HEK293 (cell line): ENCODE measurements at regions not wholly inside any gene's neighbourhood (a gene's known extent, or its start where the extent isn't known, plus 50 kb on each side); places are given as distances from the start of the nearest gene placed in this dataset.

Experiments
- CTCF ChIA-PET: fragments of 350-600 bp; formaldehyde crosslinking; extraction: SDS; loops from one replicate; lab custom pipeline; 2021; ENCODE audit warnings: antibody characterized with exemption; lab: Yijun Ruan, JAX
- POLR2A ChIA-PET: fragments of 300-600 bp; formaldehyde crosslinking; extraction: SDS; loops from one replicate; lab custom pipeline; 2020; ENCODE audit warnings: antibody characterized with exemption, inconsistent platforms; lab: Yijun Ruan, JAX
- H3K27ac ChIP-seq: fragments of 200-500 bp; sonication (Bioruptor generic); 2 replicates; pipeline ENCODE4 v1.5.1; 2014; ENCODE audit warnings: low read depth, low read length, control low read depth, inconsistent platforms; ENCODE audit errors: extremely low read depth
- H3K36me3 ChIP-seq, 2 experiments: fragments of 200-500 bp in 1 of 2; sonication (Bioruptor generic) in 1 of 2; 1 replicate in 1 of 2; 2 replicates in 1 of 2; pipeline ENCODE4 v1.5.1; 2014 to 2017; ENCODE audit warnings: inconsistent platforms in 2 of 2, low read length in 2 of 2; ENCODE audit not compliant: control insufficient read depth in 2 of 2, insufficient read depth in 1 of 2
- H3K4me1 ChIP-seq: fragments of 200-500 bp; sonication (Bioruptor generic); 2 replicates; pipeline ENCODE4 v1.5.1; 2014; ENCODE audit warnings: mild to moderate bottlenecking, low read length, inconsistent platforms; ENCODE audit not compliant: control insufficient read depth, insufficient read depth
- H3K4me3 ChIP-seq: 2 replicates; pipeline ENCODE4 v1.5.1; 2011; ENCODE audit warnings: low read depth, mild to moderate bottlenecking, control low read depth, low read length, moderate library complexity
- H3K9me3 ChIP-seq: fragments of 200-500 bp; sonication (Bioruptor generic); 2 replicates; pipeline ENCODE4 v1.5.1; 2014; ENCODE audit warnings: low read depth, low read length, inconsistent platforms; ENCODE audit not compliant: control insufficient read depth, insufficient read depth
- BCL11B ChIP-seq: fragments of 450-650 bp; formaldehyde crosslinking; IDR thresholded peaks from 2 replicates; pipeline ENCODE4 v1.5.1; 2016; ENCODE audit warnings: low read depth, missing biosample characterization, missing genetic modification characterization
- HOXA7 ChIP-seq: sonication (generic); formaldehyde crosslinking; IDR thresholded peaks from 2 replicates; pipeline ENCODE4 v1.8.1; 2022; ENCODE audit warnings: missing genetic modification reagents, borderline replicate concordance
- KLF9 ChIP-seq: fragments of 450-650 bp; formaldehyde crosslinking; IDR thresholded peaks from 2 replicates; pipeline ENCODE4 v1.5.1; 2016; ENCODE audit warnings: missing biosample characterization, missing genetic modification characterization, low read depth
- MZF1 ChIP-seq: fragments of 450-650 bp; formaldehyde crosslinking; IDR thresholded peaks from 2 replicates; pipeline ENCODE4 v1.5.1; 2017; ENCODE audit warnings: missing biosample characterization, missing genetic modification characterization, borderline replicate concordance
- OVOL3 ChIP-seq: fragments of 450-650 bp; formaldehyde crosslinking; IDR thresholded peaks from 2 replicates; pipeline ENCODE4 v1.5.1; 2016; ENCODE audit warnings: missing biosample characterization, missing genetic modification characterization
- SALL2 ChIP-seq: fragments of 450-650 bp; formaldehyde crosslinking; IDR thresholded peaks from 2 replicates; pipeline ENCODE4 v1.5.0; 2017; ENCODE audit warnings: missing biosample characterization, mild to moderate bottlenecking, missing genetic modification characterization, borderline replicate concordance
- ZBTB21 ChIP-seq: fragments of 450-650 bp; formaldehyde crosslinking; IDR thresholded peaks from 2 replicates; pipeline ENCODE4 v1.5.1; 2017; ENCODE audit warnings: missing biosample characterization, missing genetic modification characterization
- ZNF114 ChIP-seq: fragments of 450-650 bp; formaldehyde crosslinking; IDR thresholded peaks from 2 replicates; pipeline ENCODE4 v1.5.0; 2017; ENCODE audit warnings: missing biosample characterization, missing genetic modification characterization
- ZNF146 ChIP-seq: fragments of 450-650 bp; formaldehyde crosslinking; IDR thresholded peaks from 2 replicates; pipeline ENCODE4 v1.5.1; 2016; ENCODE audit warnings: missing biosample characterization, missing genetic modification characterization
- ZNF184 ChIP-seq: fragments of 450-650 bp; IDR thresholded peaks from 2 replicates; pipeline ENCODE4 v1.5.1; 2018; ENCODE audit warnings: missing biosample characterization, mild to moderate bottlenecking, missing genetic modification characterization
- ZNF302 ChIP-seq: fragments of 450-650 bp; formaldehyde crosslinking; IDR thresholded peaks from 2 replicates; pipeline ENCODE4 v1.5.1; 2016; ENCODE audit warnings: missing biosample characterization, missing genetic modification characterization, low read depth
- ZNF350 ChIP-seq: fragments of 450-650 bp; formaldehyde crosslinking; IDR thresholded peaks from 2 replicates; pipeline ENCODE4 v1.5.0; 2017; ENCODE audit warnings: missing biosample characterization, mild to moderate bottlenecking, missing genetic modification characterization
- ZNF37A ChIP-seq: fragments of 450-650 bp; IDR thresholded peaks from 2 replicates; pipeline ENCODE4 v1.5.1; 2018; ENCODE audit warnings: missing biosample characterization, missing genetic modification characterization
- ZNF426 ChIP-seq: fragments of 450-650 bp; formaldehyde crosslinking; IDR thresholded peaks from 2 replicates; pipeline ENCODE4 v1.5.1; 2017; ENCODE audit warnings: missing biosample characterization, missing genetic modification characterization, mild to moderate bottlenecking, inconsistent platforms, moderate library complexity
- ZNF529 ChIP-seq: fragments of 450-650 bp; formaldehyde crosslinking; IDR thresholded peaks from 2 replicates; pipeline ENCODE4 v1.5.1; 2017; ENCODE audit warnings: missing genetic modification characterization, missing biosample characterization; ENCODE audit not compliant: insufficient replicate concordance
- ZNF600 ChIP-seq: fragments of 450-650 bp; formaldehyde crosslinking; IDR thresholded peaks from 2 replicates; pipeline ENCODE4 v1.5.1; 2016; ENCODE audit warnings: missing biosample characterization, missing genetic modification characterization
- ZNF670 ChIP-seq: fragments of 450-650 bp; formaldehyde crosslinking; IDR thresholded peaks from 2 replicates; pipeline ENCODE4 v1.5.1; 2016; ENCODE audit warnings: missing biosample characterization, missing genetic modification characterization, low read depth
- ZNF791 ChIP-seq: fragments of 450-650 bp; formaldehyde crosslinking; IDR thresholded peaks from 2 replicates; pipeline ENCODE4 v1.5.1; 2016; ENCODE audit warnings: missing biosample characterization, missing genetic modification characterization
- TF ChIP-seq, protein P1 (sequence below): fragments of 450-650 bp; formaldehyde crosslinking; IDR thresholded peaks from 2 replicates; pipeline ENCODE4 v1.5.1; 2016; ENCODE audit warnings: missing biosample characterization, missing genetic modification characterization, low read depth
- TF ChIP-seq, protein P2 (sequence below): fragments of 450-650 bp; formaldehyde crosslinking; IDR thresholded peaks from 2 replicates; pipeline ENCODE4 v1.5.1; 2016; ENCODE audit warnings: missing biosample characterization, missing genetic modification characterization
- TF ChIP-seq, protein P3 (sequence below): fragments of 450-650 bp; formaldehyde crosslinking; IDR thresholded peaks from 2 replicates; pipeline ENCODE4 v1.5.1; 2016; ENCODE audit warnings: missing biosample characterization, missing genetic modification characterization
- TF ChIP-seq, protein P4 (sequence below): fragments of 450-650 bp; formaldehyde crosslinking; IDR thresholded peaks from 2 replicates; pipeline ENCODE4 v1.5.1; 2016; ENCODE audit warnings: missing biosample characterization, missing genetic modification characterization

DNA sequence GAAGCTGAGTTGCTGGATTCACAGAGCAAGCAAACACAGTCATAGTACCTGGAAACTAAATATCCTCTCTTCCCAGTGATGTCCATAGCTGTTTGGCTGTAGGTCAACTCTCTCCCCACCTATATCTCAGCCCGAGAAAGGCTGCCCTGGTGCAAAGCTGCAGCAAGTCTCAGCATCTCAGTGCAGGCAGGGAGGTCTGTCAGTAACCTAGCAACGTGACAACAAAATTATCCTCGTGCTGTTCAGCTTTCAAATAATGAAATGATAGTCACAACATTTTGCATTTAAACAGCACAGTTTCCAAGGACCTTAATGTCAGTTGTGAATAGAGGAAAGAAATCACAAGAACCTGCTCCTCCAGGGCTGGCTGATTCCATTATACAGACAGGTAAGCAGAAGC, 83.6 kb downstream of the CHST2 start:
- no peaks in the 10 kb centered on the region for H3K9me3 ChIP-seq

DNA sequence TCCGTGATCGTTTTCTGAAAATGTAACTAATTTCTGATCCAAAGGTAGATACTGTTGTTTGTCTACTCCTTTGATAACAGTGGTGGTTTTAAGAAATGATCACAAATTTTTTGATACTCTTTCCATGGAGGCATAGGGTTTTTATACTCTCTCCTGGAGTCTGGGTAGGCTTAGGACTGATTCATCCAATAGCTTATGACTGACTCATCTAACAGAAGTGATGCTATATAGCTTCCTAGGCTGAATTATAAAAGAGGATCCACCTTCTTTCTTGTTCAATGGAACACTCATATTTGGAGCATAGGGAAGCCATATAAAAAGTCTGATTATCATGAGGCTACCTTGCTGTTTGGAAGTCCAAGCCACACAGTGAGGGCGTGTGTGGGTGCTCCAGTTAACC, 84.3 kb downstream of the CHST2 start:
- Histone ChIP-seq H3K9me3 (no peaks in the 10 kb centered on the region), H3K4me3 (no peak overlapping the region), H3K27ac (no peak overlapping the region), H3K4me1 (no peaks in the 10 kb centered on the region), H3K36me3 (no peaks in the 10 kb centered on the region)
- ChIA-PET CTCF (interaction anchor here (0.6 kb wide), 2 partner anchors 202 to 580 kb away, joined by 3 to 4 read pairs; no protein-coding TSS in a partner anchor), POLR2A (no interaction called here)
- no peak for TF ChIP-seq ZNF184 (tag by site-specific recombination)
- TF ChIP-seq ZNF350 = no peak
- TF ChIP-seq ZNF114 = no peak
- no peak for TF ChIP-seq HOXA7 (CRISPR knock-in tag)
- no peak for TF ChIP-seq ZNF600 (tag by site-specific recombination)
- no peak for TF ChIP-seq ZBTB21 (tag by site-specific recombination)
- TF ChIP-seq ZNF670 (tag by site-specific recombination) = no peak
- TF ChIP-seq, protein P1, sequence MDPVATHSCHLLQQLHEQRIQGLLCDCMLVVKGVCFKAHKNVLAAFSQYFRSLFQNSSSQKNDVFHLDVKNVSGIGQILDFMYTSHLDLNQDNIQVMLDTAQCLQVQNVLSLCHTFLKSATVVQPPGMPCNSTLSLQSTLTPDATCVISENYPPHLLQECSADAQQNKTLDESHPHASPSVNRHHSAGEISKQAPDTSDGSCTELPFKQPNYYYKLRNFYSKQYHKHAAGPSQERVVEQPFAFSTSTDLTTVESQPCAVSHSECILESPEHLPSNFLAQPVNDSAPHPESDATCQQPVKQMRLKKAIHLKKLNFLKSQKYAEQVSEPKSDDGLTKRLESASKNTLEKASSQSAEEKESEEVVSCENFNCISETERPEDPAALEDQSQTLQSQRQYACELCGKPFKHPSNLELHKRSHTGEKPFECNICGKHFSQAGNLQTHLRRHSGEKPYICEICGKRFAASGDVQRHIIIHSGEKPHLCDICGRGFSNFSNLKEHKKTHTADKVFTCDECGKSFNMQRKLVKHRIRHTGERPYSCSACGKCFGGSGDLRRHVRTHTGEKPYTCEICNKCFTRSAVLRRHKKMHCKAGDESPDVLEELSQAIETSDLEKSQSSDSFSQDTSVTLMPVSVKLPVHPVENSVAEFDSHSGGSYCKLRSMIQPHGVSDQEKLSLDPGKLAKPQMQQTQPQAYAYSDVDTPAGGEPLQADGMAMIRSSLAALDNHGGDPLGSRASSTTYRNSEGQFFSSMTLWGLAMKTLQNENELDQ = no peak
- no peak for TF ChIP-seq KLF9
- TF ChIP-seq ZNF791 (tag by site-specific recombination) = no peak
- no peak for TF ChIP-seq ZNF37A (tag by site-specific recombination)
- no peak for TF ChIP-seq ZNF529
- no peak for TF ChIP-seq OVOL3 (tag by site-specific recombination)
- no peak for TF ChIP-seq SALL2 (tag by site-specific recombination)
- TF ChIP-seq, protein P2, sequence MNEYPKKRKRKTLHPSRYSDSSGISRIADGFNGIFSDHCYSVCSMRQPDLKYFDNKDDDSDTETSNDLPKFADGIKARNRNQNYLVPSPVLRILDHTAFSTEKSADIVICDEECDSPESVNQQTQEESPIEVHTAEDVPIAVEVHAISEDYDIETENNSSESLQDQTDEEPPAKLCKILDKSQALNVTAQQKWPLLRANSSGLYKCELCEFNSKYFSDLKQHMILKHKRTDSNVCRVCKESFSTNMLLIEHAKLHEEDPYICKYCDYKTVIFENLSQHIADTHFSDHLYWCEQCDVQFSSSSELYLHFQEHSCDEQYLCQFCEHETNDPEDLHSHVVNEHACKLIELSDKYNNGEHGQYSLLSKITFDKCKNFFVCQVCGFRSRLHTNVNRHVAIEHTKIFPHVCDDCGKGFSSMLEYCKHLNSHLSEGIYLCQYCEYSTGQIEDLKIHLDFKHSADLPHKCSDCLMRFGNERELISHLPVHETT (tag by site-specific recombination) = no peak
- TF ChIP-seq MZF1 (tag by site-specific recombination) = no peak
- TF ChIP-seq ZNF146 = no peak
- TF ChIP-seq ZNF302 (tag by site-specific recombination) = no peak
- TF ChIP-seq, protein P3, sequence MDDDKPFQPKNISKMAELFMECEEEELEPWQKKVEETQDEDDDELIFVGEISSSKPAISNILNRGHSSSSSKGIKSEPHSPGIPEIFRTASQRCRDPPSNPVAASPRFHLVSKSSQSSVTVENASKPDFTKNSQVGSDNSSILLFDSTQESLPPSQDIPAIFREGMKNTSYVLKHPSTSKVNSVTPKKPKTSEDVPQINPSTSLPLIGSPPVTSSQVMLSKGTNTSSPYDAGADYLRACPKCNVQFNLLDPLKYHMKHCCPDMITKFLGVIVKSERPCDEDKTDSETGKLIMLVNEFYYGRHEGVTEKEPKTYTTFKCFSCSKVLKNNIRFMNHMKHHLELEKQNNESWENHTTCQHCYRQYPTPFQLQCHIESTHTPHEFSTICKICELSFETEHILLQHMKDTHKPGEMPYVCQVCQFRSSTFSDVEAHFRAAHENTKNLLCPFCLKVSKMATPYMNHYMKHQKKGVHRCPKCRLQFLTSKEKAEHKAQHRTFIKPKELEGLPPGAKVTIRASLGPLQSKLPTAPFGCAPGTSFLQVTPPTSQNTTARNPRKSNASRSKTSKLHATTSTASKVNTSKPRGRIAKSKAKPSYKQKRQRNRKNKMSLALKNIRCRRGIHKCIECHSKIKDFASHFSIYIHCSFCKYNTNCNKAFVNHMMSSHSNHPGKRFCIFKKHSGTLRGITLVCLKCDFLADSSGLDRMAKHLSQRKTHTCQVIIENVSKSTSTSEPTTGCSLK (tag by site-specific recombination) = no peak
- no peak for TF ChIP-seq ZNF426

More for the DNA sequence above, 83.6 kb downstream of the CHST2 start:
- H3K4me3 ChIP-seq = no peak overlapping the region
- CTCF ChIA-PET = interaction anchor here (0.6 kb wide), 1 partner anchor 581 kb away, joined by 3 read pairs; no protein-coding TSS in a partner anchor
- POLR2A ChIA-PET = no interaction called here
- TF ChIP-seq, protein P4, sequence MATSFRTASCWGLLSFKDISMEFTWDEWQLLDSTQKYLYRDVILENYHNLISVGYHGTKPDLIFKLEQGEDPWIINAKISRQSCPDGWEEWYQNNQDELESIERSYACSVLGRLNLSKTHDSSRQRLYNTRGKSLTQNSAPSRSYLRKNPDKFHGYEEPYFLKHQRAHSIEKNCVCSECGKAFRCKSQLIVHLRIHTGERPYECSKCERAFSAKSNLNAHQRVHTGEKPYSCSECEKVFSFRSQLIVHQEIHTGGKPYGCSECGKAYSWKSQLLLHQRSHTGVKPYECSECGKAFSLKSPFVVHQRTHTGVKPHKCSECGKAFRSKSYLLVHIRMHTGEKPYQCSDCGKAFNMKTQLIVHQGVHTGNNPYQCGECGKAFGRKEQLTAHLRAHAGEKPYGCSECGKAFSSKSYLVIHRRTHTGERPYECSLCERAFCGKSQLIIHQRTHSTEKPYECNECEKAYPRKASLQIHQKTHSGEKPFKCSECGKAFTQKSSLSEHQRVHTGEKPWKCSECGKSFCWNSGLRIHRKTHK = no peak
- no peak for TF ChIP-seq BCL11B
- no peaks in the 10 kb centered on the region for H3K4me1 ChIP-seq
- H3K36me3 ChIP-seq = no peaks in the 10 kb centered on the region
- no peak overlapping the region for H3K27ac ChIP-seq
